ENCODE measurements at regions not wholly inside any gene's neighbourhood (a gene's known extent, or its start where the extent isn't known, plus 50 kb on each side); places are given as distances from the start of the nearest gene placed in this dataset.

DNA sequence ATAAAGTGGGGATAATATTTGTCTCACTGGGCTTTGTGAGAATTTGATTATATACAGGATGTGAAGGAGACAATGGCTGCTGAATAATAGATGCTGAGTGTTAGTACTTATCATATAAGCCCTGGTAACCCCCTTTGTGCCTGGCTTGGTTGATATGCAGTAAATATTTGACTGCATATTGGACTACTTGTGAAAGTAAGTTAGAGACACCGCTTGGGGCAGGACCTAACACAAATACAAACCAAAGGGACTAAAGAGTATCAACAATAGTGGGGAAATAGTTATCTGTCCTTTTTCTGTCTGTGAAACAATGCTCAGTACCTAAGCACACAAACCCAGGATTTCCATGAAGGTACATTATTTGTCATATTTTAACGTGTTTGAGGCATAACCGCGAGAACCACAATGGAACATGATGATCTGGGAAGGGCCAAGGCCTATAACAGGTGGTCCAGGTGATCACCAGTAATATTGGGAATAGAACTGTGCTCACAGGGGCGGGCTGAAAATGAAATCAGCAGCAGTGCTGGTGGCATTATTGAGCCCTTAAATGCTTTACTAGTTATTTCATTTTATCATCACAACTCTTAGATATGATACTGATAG lies 138.2 kb upstream of the SMARCA2 start:
- TF ChIP-seq ZNF274 (IDR thresholded peaks at IDR 0.05; ENCODE audit: low read depth, low read length), result no peak
- no peak for TF ChIP-seq SUZ12 (IDR thresholded peaks at IDR 0.05; ENCODE audit: extremely low read depth, insufficient read depth, insufficient read length)
- no peak for TF ChIP-seq YY1 (IDR thresholded peaks at IDR 0.05; ENCODE audit: insufficient read depth, insufficient read length)

All from NT2/D1 (cell line).